ENCODE measurements at regions not wholly inside any gene's neighbourhood (a gene's known extent, or its start where the extent isn't known, plus 50 kb on each side); places are given as distances from the start of the nearest gene placed in this dataset.

DNA sequence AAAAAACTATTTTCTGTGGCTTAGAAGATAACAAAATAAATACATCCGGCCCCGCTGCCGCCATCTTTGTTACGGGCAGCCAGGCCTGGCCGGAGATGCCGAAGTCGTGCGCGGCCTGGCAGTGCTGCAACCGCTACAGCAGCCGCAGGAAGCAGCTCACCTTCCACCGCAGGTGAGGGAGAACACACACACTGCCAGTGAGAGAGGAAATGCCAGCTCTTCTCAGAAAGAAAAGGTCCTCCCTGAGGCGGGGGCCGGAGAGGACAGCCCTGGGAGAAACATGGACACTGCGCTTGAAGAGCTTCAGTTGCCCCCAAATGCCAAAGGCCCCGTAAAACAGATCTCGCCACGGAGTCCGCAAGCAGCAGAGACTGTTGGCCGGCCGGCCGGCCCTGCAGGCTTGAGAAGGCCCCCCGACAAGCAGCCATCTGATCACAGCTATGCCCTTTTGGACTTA is 323.2 kb downstream of the AMY1C start:
- H3K36me3 ChIP-seq (replicated peaks in 1 of 2; ENCODE audit: control insufficient read depth in 1 of 2, insufficient read depth in 2 of 2, low read length in 2 of 2): no peaks in the 10 kb centered on the region
- ATAC-seq (no peak), DNase-seq (ENCODE audit: low spot score) (no peak), FAIRE-seq (no peak)
- H3K79me2 ChIP-seq (ENCODE audit: insufficient read depth, low read length): no peaks in the 10 kb centered on the region
- no peak overlapping the region for H3K27ac ChIP-seq (ENCODE audit: extremely low read length, insufficient read depth, low read length)
- no peak overlapping the region for H3K4me2 ChIP-seq (ENCODE audit: low read depth, low read length)
- intact Hi-C loops (cut with micrococcal nuclease; ENCODE audit: unreplicated experiment): no loop called here
- peaks cover 10% of the 10 kb centered on the region; the same call in 1 of the 2 replicates for H3K9me3 ChIP-seq (ENCODE audit: low read length)
- no peaks in the 10 kb centered on the region for H3K27me3 ChIP-seq (ENCODE audit: control insufficient read depth in 1 of 2, insufficient read depth in 2 of 2, low read length in 2 of 2)
- in situ Hi-C loops (cut with HindIII; ENCODE audit: extremely low pct_ligation_motif_present, low pct_unique_long_range_greater_than_20kb): no loop called here
- no peaks in the 10 kb centered on the region for H3K4me1 ChIP-seq (ENCODE audit: insufficient read depth, low read length)
- no peak overlapping the region for H3K4me3 ChIP-seq (replicated peaks in 1 of 3; ENCODE audit: insufficient read depth in 1 of 3, low read depth in 2 of 3, low read length in 3 of 3)
- POLR2A ChIA-PET: no interaction called here
- no TSS peak for BruUV-seq (replicated peaks)
- TF ChIP-seq JDP2 (CRISPR knock-in tag; IDR thresholded peaks at IDR 0.05; ENCODE audit: borderline replicate concordance): no peak
- no peak for TF ChIP-seq MAFG (CRISPR knock-in tag; IDR thresholded peaks at IDR 0.05)
- TF ChIP-seq HNRNPK (IDR thresholded peaks at IDR 0.05; ENCODE audit: low read depth, low read length, poor library complexity, severe bottlenecking): no peak
- TF ChIP-seq U2AF1 (optimal IDR thresholded peaks at IDR 0.05; ENCODE audit: low read depth, low read length): no peak
- no peak for TF ChIP-seq MYNN (CRISPR knock-in tag; IDR thresholded peaks at IDR 0.05; ENCODE audit: low read depth)
- TF ChIP-seq, protein P1, sequence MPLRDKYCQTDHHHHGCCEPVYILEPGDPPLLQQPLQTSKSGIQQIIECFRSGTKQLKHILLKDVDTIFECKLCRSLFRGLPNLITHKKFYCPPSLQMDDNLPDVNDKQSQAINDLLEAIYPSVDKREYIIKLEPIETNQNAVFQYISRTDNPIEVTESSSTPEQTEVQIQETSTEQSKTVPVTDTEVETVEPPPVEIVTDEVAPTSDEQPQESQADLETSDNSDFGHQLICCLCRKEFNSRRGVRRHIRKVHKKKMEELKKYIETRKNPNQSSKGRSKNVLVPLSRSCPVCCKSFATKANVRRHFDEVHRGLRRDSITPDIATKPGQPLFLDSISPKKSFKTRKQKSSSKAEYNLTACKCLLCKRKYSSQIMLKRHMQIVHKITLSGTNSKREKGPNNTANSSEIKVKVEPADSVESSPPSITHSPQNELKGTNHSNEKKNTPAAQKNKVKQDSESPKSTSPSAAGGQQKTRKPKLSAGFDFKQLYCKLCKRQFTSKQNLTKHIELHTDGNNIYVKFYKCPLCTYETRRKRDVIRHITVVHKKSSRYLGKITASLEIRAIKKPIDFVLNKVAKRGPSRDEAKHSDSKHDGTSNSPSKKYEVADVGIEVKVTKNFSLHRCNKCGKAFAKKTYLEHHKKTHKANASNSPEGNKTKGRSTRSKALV (CRISPR knock-in tag; IDR thresholded peaks at IDR 0.05): no peak
- no peak for TF ChIP-seq SIN3A (IDR thresholded peaks at IDR 0.05; ENCODE audit: borderline replicate concordance, low read depth, low read length)
- no peak for TF ChIP-seq ZNF296 (CRISPR knock-in tag; conservative IDR thresholded peaks at IDR 0.05)
- no peak for TF ChIP-seq ELF4 (CRISPR knock-in tag; IDR thresholded peaks at IDR 0.05; ENCODE audit: borderline replicate concordance)
- TF ChIP-seq ZFP62 (CRISPR knock-in tag; IDR thresholded peaks at IDR 0.05): no peak
- TF ChIP-seq, protein P2, sequence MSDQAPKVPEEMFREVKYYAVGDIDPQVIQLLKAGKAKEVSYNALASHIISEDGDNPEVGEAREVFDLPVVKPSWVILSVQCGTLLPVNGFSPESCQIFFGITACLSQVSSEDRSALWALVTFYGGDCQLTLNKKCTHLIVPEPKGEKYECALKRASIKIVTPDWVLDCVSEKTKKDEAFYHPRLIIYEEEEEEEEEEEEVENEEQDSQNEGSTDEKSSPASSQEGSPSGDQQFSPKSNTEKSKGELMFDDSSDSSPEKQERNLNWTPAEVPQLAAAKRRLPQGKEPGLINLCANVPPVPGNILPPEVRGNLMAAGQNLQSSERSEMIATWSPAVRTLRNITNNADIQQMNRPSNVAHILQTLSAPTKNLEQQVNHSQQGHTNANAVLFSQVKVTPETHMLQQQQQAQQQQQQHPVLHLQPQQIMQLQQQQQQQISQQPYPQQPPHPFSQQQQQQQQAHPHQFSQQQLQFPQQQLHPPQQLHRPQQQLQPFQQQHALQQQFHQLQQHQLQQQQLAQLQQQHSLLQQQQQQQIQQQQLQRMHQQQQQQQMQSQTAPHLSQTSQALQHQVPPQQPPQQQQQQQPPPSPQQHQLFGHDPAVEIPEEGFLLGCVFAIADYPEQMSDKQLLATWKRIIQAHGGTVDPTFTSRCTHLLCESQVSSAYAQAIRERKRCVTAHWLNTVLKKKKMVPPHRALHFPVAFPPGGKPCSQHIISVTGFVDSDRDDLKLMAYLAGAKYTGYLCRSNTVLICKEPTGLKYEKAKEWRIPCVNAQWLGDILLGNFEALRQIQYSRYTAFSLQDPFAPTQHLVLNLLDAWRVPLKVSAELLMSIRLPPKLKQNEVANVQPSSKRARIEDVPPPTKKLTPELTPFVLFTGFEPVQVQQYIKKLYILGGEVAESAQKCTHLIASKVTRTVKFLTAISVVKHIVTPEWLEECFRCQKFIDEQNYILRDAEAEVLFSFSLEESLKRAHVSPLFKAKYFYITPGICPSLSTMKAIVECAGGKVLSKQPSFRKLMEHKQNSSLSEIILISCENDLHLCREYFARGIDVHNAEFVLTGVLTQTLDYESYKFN (CRISPR knock-in tag; conservative IDR thresholded peaks at IDR 0.05): no peak
- no peak for TF ChIP-seq ZFP36L1 (CRISPR knock-in tag; IDR thresholded peaks at IDR 0.05)
- no peak for TF ChIP-seq ATF7-NPFF (CRISPR knock-in tag; IDR thresholded peaks at IDR 0.05; ENCODE audit: low read depth)
- no peak for TF ChIP-seq KLF13 (CRISPR knock-in tag; IDR thresholded peaks at IDR 0.05)
- TF ChIP-seq ERF (CRISPR knock-in tag; IDR thresholded peaks at IDR 0.05): no peak
- TF ChIP-seq ZNF605 (CRISPR knock-in tag; IDR thresholded peaks at IDR 0.05): no peak
- H2AFZ ChIP-seq (ENCODE audit: low read length): no peak overlapping the region
- H3K9ac ChIP-seq (ENCODE audit: insufficient read depth, low read depth, low read length): no peak overlapping the region
- H4K20me1 ChIP-seq (ENCODE audit: insufficient read depth, low read length): no peaks in the 10 kb centered on the region
- 82% methylated on average over 18 of the region's 23 CpGs for WGBS (ENCODE audit: low lambda C conversion rate)
- CTCF ChIA-PET (ENCODE audit: low intra/inter-chr PET ratio, low total read pairs): no interaction called here
